Neutrophil (primary cell): ENCODE measurements at regions not wholly inside any gene's neighbourhood (a gene's known extent, or its start where the extent isn't known, plus 50 kb on each side); places are given as distances from the start of the nearest gene placed in this dataset.

Source experiments
- H3K27ac ChIP-seq: fragments of 200-600 bp; sonication (generic); 2 replicates; pipeline ENCODE4 v1.5.1; 2016; ENCODE audit warnings: mild to moderate bottlenecking, moderate library complexity
- H3K27me3 ChIP-seq: fragments of 200-600 bp; sonication (generic); 2 replicates; pipeline ENCODE4 v1.6.0; 2016; ENCODE audit warnings: mild to moderate bottlenecking
- H3K36me3 ChIP-seq: fragments of 200-600 bp; sonication (generic); 2 replicates; pipeline ENCODE4 v1.5.1; 2017
- H3K4me1 ChIP-seq, 2 experiments: fragments of 200-600 bp in 1 of 2; sonication (generic) in 1 of 2; 1 replicate in 1 of 2; 2 replicates in 1 of 2; pipeline versions ENCODE4 v1.5.1 to v1.6.1; 2013 to 2016; ENCODE audit warnings: low read depth in 1 of 2, low read length in 1 of 2, mild to moderate bottlenecking in 1 of 2, moderate library complexity in 1 of 2; ENCODE audit not compliant: control insufficient read depth in 1 of 2, insufficient read depth in 1 of 2
- H3K4me3 ChIP-seq, 2 experiments: fragments of 200-600 bp in 1 of 2; sonication (generic) in 1 of 2; 1 replicate in 1 of 2; 2 replicates in 1 of 2; pipeline ENCODE4 v1.5.1; 2013 to 2016; ENCODE audit warnings: low read depth in 1 of 2, low read length in 1 of 2, mild to moderate bottlenecking in 1 of 2, moderate library complexity in 1 of 2
- H3K9me3 ChIP-seq: fragments of 200-600 bp; sonication (generic); 2 replicates; pipeline ENCODE4 v1.5.1; 2016
- TF ChIP-seq, protein P1 (sequence below): fragments of 200-600 bp; sonication (generic); IDR thresholded peaks from 2 replicates; pipeline ENCODE4 v1.5.1; 2016; ENCODE audit warnings: antibody characterized with exemption

DNA sequence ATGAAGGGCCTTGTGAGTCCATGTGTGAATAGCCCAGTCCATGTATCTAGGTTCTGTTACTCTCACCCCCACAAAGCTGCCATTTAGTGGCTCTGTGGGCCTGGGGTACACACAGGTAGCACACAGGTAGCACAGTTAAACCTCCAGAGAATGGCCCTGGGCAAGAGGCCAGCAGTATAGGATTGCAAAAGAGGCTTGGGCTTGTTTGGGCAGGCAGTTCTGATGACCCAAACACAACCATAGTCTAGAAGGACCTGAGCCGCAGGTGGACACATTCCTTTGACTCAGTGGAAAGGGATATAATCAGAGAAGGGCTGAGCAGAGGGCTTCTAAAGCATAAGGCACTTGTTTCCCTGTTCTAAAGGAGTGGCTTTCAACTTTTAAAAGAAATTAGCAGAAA is 326.8 kb upstream of the SGCD start:
- H3K4me1 ChIP-seq = no peaks in the 10 kb centered on the region
- no peaks in the 10 kb centered on the region for H3K27me3 ChIP-seq
- H3K4me3 ChIP-seq = no peak overlapping the region
- TF ChIP-seq, protein P1, sequence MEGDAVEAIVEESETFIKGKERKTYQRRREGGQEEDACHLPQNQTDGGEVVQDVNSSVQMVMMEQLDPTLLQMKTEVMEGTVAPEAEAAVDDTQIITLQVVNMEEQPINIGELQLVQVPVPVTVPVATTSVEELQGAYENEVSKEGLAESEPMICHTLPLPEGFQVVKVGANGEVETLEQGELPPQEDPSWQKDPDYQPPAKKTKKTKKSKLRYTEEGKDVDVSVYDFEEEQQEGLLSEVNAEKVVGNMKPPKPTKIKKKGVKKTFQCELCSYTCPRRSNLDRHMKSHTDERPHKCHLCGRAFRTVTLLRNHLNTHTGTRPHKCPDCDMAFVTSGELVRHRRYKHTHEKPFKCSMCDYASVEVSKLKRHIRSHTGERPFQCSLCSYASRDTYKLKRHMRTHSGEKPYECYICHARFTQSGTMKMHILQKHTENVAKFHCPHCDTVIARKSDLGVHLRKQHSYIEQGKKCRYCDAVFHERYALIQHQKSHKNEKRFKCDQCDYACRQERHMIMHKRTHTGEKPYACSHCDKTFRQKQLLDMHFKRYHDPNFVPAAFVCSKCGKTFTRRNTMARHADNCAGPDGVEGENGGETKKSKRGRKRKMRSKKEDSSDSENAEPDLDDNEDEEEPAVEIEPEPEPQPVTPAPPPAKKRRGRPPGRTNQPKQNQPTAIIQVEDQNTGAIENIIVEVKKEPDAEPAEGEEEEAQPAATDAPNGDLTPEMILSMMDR = no peak
- no peaks in the 10 kb centered on the region for H3K9me3 ChIP-seq
- no peak overlapping the region for H3K27ac ChIP-seq
- H3K36me3 ChIP-seq = no peaks in the 10 kb centered on the region

DNA sequence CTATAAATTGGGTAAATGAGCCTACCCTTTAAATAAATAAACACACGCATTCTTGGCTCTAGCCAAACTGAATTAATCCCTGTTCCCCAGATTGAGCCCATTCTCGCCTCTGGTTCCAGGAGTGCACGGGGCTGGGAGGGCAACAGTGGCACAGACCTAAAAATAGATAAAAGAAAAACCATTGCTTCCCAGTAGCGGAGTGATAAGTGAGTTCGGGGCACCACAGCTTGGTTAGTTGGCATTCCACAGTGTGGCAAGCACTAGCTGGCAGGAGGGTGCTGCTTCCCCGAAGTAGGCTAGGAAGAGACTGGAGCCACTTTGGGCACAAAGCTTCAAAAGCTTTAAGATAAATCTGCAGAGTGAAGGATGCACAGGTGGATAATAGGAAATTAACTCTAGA is 322.2 kb upstream of the SGCD start:
- Histone ChIP-seq H3K27ac (no peak overlapping the region), H3K4me3 (no peak overlapping the region), H3K4me1 (no peaks in the 10 kb centered on the region), H3K9me3 (no peaks in the 10 kb centered on the region), H3K36me3 (no peaks in the 10 kb centered on the region), H3K27me3 (no peaks in the 10 kb centered on the region)
- TF ChIP-seq, protein P1 = no peak

DNA sequence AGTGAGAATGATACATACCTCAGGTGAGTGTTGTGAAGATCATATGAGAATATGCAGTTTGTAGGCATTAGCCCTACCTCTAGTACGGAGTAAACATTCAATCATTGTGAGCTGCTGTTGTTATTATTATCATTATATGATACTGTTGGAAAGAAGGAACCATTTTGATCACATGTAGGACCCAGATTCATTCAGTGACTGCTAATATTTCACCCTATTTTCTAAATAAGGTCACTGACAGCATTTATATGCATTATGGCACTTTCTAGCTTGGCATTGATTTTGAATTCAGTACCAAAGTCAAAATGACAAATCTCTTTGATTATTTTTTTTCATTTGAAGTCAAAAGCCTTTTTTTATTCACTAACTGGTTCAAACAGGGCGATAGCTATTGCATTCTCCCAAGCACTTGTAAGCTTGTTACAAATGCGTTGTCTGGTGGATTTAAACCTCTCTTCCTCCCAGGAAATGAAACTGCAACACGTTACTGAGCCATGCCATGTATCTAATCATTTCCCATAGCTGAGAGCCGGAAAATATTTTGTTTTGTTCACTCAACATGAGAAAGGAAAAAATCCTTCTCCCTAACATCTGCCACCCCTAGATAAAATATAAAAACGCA is 320.8 kb upstream of the SGCD start:
- Histone ChIP-seq H3K4me1 (no peaks in the 10 kb centered on the region), H3K36me3 (no peaks in the 10 kb centered on the region), H3K4me3 (no peak overlapping the region), H3K9me3 (no peaks in the 10 kb centered on the region), H3K27ac (no peak overlapping the region), H3K27me3 (no peaks in the 10 kb centered on the region)
- TF ChIP-seq, protein P1 = no peak

DNA sequence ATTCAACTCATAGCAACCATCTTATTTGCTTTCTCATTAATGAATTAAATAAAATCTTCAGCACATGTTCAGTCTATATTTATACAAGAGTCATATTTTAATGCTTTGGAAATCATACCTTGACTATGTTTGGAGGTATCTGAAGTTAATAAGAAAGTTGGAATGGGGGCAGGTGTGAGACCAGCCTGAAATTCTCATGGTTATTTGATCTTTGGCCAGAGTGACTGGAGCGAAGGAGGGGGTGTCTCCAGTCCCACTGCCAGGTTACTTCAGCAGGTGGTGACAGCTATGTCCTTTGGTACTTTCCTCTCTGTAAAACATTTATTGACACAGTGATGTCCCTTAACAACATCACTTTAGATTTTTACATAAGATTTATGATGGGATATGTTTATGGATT is 318.1 kb upstream of the SGCD start:
- H3K4me3 ChIP-seq = no peak overlapping the region
- no peaks in the 10 kb centered on the region for H3K27me3 ChIP-seq
- TF ChIP-seq, protein P1 = no peak
- H3K9me3 ChIP-seq = no peaks in the 10 kb centered on the region
- H3K4me1 ChIP-seq = no peaks in the 10 kb centered on the region
- H3K36me3 ChIP-seq = no peaks in the 10 kb centered on the region
- no peak overlapping the region for H3K27ac ChIP-seq

DNA sequence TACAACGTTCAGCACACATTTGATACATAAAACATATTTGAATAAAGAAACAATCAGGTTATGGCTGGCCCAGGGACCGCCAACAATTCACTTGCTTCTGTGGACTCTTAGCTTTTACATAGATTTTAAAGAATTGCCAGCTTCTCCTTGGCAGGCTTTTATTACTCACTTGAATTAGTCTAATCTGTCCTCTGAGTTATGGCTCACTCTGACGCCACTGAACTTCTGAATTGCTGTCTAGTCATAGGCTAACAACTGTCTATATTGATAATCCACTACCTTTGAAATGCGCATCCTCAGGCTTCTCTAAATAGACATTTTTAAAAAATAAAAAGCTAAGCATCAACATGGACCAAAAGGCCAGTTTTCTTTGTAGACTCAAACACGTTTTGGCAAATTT is 317.4 kb upstream of the SGCD start:
- Histone ChIP-seq H3K9me3 (no peaks in the 10 kb centered on the region), H3K27ac (no peak overlapping the region), H3K36me3 (no peaks in the 10 kb centered on the region), H3K4me3 (no peak overlapping the region), H3K27me3 (no peaks in the 10 kb centered on the region), H3K4me1 (no peaks in the 10 kb centered on the region)
- TF ChIP-seq, protein P1 = no peak

DNA sequence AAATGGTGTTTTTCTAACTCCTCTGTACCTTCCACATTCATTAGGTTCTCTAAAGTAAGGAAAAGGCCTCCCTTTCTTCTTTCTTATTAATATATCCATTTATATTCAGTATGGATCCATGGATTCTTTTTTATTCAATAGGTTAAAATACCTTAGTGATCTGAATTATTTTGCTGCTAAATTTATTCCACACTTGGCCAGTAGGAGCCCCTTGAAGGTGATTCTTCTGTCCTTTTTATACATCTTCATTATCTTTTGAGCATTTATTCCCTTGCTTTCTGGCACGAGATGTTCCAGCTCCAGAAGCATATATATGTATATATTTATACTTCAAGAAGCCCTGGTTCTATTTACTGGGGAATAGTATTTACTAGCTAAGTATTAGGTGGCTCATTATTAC is 311.8 kb upstream of the SGCD start:
- Histone ChIP-seq H3K4me1 (no peaks in the 10 kb centered on the region), H3K4me3 (no peak overlapping the region), H3K27ac (no peak overlapping the region), H3K9me3 (no peaks in the 10 kb centered on the region), H3K36me3 (no peaks in the 10 kb centered on the region), H3K27me3 (no peaks in the 10 kb centered on the region)
- TF ChIP-seq, protein P1 = no peak
